ENCODE measurements at regions not wholly inside any gene's neighbourhood (a gene's known extent, or its start where the extent isn't known, plus 50 kb on each side); places are given as distances from the start of the nearest gene placed in this dataset.
"Not testable (repeated sequence)": the region's sequence is repeated elsewhere in the genome, so short reads cannot be mapped to it uniquely, and the experiment has no call there.

DNA sequence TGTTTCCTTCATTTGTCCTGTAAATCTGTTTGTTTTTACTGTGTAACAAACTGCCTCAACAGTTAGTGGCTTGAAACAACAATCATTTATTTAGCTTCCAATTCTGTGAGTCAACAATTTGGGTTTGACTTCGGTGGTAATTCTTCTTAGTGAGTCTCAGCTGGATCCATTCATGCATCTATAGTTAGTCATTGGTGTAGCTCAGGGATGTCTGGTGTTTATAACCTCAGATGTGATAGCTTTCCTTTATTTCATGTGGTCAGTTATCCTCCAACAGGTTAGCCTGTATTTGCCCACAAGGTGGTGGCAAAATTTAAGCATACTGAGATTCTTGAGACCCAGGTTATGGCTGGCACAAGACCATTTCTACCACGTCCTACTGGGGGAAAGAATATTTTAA, 1267.2 kb downstream of the RAPGEF2 start:
- no peak for DNase-seq

DNA sequence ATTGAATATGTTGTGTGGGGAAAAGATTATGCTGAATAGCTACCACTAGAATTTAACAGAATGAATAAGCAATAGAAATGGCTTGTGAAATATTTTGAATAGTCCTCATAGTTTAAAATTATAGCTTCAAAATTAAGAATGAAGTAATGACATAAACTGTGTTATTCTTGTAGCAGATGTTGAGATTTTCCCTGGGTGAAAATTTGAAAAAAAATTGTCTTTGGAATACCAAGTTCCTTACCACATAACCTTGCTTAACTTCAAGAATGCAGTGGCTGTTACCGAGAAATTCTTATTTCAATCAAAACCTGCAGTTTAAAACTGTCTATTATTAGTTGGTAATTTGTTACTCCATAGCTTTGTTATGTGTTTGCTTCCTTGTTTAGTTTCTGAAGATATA, 1268.6 kb downstream of the RAPGEF2 start:
- no peak for DNase-seq

GRCh38 chr4:160372390-160372789, 1269.5 kb downstream of the RAPGEF2 start:
- no peak for DNase-seq

DNA sequence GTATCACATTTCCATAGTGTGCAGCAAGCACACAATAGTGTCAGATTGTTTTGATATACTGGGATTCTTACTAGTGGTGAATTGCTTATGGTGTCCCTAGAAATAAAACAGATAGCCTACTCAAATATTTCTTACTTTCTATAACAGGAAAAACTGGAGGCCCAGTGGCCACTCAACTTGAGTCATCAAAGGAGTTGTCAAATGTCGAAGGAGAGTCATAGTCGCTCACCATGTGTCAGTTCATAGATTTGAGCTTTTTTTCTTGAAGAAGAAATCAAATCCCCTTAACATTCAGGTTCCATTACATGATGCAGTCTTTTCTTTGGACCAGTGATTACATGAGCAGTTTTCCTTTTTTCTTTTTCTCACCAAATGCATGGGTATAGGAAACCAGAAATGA, 1271.0 kb downstream of the RAPGEF2 start:
- DNase-seq, result no peak

DNA sequence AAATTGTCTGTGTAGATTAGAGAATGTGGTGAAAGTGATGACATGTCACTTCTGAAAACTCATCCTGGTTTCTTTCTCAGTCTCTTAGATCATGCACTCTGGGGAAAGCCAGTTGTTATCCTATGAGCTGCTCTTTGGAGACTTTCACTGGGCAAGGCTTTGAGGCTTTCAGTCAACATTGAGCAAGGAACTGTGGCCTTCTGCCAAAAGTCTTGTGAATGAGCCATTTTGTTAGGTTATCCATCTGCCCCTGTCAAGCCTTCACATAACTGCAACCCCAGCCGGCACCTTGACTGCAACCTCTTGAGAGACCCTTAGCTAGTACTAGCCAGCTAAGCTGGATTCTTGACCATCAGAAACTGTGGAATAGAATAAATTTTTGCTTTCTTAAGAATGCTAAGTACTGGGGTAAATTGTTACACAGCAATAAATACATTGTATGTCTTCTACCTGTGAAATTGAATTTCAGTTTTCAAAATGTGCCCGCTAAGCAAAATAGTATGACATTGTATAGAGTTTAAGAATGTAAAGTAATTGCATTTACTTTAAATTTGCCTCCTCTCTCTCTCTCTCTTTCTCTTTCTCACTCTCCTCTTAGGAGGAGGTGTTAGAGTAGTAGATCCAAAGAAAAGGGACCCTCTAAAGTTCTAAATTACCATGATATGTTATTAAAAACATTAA, 1273.0 kb downstream of the RAPGEF2 start:
- DNase-seq, result no peak

GRCh38 chr4:160386846-160387245, 1284.0 kb downstream of the RAPGEF2 start:
- DNase-seq, result no peak

DNA sequence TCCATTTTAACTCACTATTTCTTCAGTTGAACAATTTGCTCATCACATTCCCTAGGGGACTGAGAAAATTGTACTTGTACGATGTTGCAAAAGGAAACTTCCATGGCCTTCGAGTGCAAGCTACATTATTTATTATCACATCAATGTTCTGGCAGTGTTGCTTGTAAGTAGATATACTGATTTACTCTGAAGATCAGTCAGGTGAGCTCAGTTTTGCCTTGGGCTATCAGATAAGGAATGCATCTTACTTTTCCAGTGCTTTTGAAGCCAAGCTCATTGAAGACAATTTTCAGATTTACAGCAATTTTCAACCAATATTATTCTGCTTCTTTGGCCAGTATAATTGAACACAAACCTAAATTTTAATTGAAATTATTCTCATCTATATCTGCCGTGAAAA, 1296.9 kb downstream of the RAPGEF2 start:
- no peak for DNase-seq

DNA sequence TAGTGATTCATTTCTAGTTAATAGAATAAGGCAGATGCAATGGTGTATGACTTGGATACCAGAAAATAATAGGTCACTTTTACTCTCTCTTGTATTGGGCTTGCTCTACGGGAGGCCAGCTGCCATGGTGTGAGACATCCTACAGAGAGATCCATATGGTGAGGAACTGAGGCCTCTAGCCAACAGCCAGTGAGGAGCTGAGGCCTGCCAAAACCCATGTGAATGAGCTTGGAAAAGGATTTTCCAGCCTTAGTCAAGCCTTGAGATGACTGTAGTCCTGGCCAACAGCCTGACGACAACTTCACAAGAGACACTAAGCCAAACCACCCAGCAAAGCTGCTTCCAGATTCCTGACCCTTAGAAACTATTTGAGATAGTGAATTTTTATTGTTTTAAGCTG, 1300.2 kb downstream of the RAPGEF2 start:
- DNase-seq, result no peak

- DNase-seq, result no peak
These were observed 1303.5 kb downstream of the RAPGEF2 start for GRCh38 chr4:160406263-160406825.

- no peak for DNase-seq
These were observed 1311.6 kb downstream of the RAPGEF2 start for GRCh38 chr4:160414496-160414895.

DNA sequence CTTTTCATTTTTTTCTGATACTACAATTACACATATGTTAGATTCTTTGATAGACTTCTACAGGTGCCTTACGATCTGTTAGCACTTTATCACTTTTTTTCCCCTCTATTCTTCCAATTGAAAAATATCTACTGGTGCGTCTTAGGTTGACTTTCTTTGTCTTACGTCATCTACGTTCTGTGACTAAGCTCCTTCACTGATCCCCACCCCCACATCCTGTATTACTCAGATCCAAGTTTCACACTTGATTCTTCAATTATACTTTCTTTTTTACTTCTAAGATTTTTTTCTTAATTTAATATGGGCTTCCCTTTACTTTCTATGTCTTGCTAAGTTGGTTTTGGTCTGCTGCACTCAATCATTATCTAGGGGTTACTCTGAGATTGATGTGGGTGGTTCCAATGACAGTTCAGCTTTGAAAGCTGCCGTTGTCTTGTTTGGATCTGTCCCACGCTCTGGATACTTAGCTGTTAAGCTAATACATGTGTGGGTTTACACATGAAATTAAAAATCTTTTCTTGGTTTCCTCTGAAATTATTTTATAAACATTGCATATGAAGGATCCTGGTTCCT, 1321.1 kb downstream of the RAPGEF2 start:
- no peak for DNase-seq

DNA sequence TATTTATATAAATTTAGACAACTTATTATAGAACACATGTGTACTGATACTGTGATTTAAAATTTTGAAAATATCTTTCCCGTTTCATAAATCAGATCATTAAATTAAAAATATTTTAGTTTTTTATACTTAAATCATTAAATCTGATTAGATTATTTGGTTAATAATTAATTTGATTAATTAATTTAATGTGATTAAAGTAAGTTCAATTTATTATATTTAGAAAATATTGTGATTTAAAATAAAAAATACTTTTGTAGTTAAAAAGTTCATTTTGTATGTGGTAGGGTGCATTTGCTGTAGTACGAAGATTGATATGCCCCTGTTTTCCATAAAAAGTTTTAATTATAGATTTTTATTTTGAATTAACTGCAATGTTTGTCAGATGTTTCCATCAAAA, 1323.4 kb downstream of the RAPGEF2 start:
- no peak for DNase-seq

DNA sequence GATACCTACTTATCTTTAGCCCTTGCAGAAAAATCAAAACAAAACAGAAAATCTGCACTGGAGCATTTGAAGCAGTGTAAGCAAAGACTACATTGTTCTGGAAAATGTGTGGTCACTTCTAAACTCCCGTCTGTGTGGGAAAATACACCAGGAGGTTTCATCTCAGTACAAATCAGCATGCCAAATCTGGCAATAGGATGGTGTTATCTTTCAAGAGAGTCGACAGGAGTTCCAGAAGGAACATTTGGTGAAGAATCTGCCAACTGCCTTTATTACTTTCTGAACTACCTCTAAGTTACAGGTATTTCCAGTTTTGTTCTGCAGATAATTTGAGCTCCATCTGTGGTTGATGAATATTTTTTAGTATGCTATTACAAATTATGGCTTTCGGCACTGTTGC, 1348.0 kb downstream of the RAPGEF2 start:
- no peak for DNase-seq

GRCh38 chr4:160481696-160482690, 1379.1 kb downstream of the RAPGEF2 start:
- not testable (repeated sequence) for DNase-seq

DNA sequence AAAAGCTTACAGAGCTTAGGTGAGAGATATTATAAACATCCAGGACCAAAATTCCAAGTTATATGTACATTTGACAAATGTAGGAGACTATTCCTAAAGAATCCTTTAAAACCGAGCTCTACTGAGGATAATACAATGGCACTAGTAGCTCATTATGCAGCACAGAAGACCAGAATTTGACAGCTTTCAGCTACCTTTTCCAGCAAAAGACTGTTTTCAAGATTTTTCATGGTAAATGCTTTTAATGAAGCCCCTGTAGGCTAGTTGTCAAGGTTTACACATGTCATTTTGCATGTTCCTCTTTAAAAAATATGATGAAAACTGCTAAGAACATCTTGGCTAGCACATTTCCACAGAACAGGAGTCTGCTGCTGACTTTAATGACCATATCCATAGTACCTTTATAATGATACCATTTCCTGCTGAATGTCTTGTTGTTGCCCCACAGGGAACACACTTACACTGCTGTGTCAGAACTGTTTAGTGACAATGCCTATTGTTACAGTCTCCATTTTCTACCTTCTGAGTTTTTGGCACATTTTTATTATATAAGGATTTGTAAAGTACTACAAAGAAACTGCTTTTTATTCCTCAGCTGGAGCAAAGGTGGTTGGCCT, 1382.3 kb downstream of the RAPGEF2 start:
- DNase-seq, result no peak

DNA sequence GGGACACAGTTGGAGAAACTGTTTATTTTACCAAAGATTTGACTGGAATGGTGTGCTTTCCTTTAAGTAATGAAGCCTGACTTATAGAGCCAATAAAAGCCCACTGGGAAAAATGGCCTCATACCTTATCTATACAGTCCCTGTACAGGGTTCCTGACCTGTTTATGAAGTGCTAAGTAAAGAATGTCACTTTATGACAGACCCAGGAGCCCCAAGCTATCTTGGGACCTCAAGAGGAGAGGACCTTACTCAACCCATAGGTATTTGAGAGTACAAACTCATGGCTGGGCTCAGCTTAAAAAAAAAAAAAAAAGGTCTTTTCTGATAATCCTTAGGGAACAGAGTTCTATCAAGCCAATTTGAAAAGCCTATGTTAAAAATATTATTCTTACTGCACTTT, 1389.3 kb downstream of the RAPGEF2 start:
- DNase-seq, result no peak

DNA sequence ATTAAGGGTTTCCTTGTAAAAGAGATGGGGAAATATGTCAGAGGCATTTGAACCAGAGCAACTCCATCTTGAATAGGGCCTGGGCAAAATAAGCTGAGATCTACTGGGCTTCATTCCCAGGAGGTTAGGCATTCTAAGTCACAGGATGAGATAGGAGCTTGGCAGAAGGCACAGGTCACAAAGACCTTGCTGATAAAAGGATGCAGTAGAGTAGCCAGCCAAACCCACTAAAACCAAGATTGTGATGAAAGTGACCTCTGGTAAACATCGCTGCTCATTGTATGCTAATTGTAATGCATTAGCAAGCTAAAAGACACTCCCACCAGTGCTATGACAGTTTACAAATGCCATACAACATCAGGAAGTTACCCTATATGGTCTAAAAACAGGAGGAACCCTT, 1390.3 kb downstream of the RAPGEF2 start:
- no peak for DNase-seq

- no peak for DNase-seq
These were observed 1392.5 kb downstream of the RAPGEF2 start for GRCh38 chr4:160495356-160495755.

DNA sequence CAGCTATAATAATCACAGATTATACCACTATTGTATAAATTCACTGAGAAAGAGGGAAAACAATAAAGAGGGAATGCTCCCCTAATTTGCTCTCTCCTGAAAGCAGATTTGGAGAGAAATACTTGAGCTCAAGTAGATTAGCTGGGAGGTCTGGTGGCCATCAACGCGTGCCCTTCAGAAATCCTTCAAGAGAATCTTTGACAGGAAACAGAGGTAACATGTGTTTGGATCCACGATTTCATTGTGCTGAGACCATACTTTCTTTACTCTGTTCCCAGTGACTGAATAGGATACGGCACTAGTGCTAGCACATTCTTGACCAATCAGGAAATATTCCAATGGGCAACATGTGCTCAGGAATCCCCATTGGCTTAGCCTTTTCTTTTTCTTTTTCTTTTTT, 1395.3 kb downstream of the RAPGEF2 start:
- no peak for DNase-seq

- no peak for DNase-seq
These were observed 1402.8 kb downstream of the RAPGEF2 start for GRCh38 chr4:160505724-160506123.

GRCh38 chr4:160510928-160511327, 1408.0 kb downstream of the RAPGEF2 start:
- no peak for DNase-seq

DNA sequence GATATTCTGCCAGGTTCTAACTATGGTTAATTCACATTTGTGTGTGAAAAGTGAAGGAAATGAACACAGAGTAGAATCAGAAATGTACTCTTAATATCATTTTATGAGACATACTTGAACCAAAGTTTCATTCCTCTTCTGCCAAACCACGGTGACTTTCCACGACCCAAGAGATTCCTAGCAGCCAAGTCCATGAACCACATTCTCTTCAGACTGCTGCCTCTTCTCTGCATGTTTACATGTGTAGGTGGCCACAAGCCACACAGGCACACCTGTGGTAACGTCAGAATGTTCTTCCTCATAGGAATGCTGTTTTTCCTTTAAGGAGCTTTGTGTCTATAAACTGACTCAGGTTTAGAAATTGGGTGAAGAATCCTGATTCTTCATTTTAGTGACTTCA, 1411.2 kb downstream of the RAPGEF2 start:
- DNase-seq, result no peak

DNA sequence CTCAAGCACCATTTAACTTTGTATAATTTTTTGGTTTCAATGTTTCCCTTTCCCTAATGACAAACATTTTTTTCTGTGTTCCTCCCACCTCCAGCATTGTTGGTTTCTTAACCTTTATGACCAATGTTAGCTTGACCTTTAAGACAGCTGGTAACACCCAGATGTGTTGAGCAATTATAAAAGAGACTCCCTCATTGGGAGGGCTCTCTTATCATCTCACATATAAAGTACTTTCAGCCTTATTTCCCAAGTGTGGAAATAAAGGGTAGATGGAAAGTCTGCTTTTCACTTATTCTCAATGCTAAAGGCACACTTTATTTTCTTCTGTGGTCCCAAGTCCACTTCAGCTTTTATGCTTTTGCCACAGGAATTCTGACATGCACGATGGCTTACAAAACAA, 1420.4 kb downstream of the RAPGEF2 start:
- no peak for DNase-seq

Data from NCI-H345 (cell line).